ENCODE measurements at regions not wholly inside any gene's neighbourhood (a gene's known extent, or its start where the extent isn't known, plus 50 kb on each side); places are given as distances from the start of the nearest gene placed in this dataset.

DNA sequence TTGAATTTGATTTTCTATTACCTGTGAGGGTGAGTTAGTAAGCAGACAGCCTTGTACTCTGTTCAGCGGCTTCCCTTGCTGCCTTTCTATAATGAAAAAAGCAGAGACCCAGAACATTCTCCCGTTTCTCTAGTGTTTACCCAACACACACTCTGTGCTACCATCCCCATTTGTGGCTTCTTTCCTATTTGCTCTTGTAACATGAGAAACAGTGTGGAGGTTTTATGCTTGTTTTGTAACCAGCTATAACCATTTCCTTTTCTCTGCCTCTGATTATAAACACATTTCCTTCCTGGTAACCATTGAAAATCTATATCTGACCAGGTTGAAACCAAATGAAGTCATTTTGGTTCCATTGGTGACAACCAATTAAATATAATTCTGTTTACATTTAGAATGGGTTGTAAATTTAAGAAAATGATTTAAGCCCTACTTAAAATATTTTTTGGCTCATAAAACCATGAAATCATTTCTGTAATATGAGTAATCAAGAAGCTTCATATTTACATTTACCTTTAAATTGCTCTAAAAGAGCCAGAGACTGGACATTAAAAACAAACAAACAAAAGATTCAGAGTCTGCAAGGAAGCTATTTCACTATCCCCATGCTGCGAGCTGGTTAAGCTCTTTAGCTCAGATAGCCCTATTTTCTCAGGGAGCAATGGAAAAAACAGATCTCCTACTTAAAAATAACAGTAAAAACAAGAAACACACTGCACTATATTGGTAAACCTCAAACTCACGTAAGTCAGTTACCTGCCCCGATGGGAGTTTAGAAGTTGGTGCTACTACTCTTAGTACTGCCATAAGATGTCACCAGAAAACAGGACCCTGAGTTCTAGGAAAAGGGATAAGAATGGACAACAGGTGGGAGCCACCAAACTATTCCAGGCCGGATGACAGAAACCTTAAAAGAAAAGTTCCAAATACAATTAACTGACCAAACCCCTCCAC, 206.5 kb upstream of the EEA1 start:
- ChIA-PET CTCF (interaction anchor here (1.2 to 1.4 kb wide), 2 partner anchors 13 to 967 kb away, joined by 3 to 4 read pairs; no protein-coding TSS in a partner anchor), POLR2A (no interaction called here)
- H3K4me3 ChIP-seq (ENCODE audit: low read depth, low read length), result no peak overlapping the region
- TF ChIP-seq, protein P1, sequence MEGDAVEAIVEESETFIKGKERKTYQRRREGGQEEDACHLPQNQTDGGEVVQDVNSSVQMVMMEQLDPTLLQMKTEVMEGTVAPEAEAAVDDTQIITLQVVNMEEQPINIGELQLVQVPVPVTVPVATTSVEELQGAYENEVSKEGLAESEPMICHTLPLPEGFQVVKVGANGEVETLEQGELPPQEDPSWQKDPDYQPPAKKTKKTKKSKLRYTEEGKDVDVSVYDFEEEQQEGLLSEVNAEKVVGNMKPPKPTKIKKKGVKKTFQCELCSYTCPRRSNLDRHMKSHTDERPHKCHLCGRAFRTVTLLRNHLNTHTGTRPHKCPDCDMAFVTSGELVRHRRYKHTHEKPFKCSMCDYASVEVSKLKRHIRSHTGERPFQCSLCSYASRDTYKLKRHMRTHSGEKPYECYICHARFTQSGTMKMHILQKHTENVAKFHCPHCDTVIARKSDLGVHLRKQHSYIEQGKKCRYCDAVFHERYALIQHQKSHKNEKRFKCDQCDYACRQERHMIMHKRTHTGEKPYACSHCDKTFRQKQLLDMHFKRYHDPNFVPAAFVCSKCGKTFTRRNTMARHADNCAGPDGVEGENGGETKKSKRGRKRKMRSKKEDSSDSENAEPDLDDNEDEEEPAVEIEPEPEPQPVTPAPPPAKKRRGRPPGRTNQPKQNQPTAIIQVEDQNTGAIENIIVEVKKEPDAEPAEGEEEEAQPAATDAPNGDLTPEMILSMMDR (IDR thresholded peaks at IDR 0.05; ENCODE audit: insufficient read depth, low read length, missing control alignments), result no peak
- no peak for DNase-seq (ENCODE audit: low read depth, low spot score)

DNA sequence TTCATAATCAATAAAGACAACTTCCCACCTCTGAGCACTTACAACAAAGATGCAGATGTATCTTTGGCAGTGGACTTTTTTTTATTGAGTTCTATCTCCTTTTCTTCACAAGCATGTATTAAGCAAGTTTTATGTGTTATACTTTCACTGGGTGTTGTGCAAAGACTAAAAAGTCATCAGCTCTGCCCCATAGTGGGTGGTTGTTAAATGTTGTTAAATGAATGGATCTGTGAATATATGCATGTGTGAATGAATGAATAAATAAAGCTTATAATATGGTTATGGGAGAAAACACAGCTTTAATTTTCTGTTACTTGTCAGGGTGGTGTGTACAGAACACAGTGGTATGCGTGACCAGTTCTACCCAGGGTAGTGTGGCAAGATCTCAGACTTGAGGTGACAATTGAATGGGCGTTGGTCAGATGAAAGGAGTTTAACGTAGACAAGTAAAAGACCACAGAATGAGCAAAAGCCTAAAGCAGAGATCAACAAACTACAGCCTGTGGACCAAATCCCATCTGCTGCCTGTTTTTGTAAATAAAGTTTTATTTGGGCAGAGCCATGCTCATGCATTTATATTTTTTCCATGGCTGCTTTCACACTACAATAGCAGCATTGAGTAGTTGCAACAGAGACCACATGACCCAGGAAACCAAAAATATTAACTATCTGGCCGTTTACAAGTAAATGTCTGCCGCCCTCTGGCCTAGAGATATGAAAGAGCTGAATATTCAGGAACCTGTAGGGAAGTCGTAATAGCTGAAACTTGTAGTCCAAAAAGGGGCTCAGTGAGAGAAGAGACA, 207.4 kb upstream of the EEA1 start:
- CTCF ChIA-PET, result interaction anchor here (1.2 to 1.5 kb wide), 3 partner anchors 9 to 966 kb away, joined by 3 to 5 read pairs (median 4); no protein-coding TSS in a partner anchor
- TF ChIP-seq, protein P1 (IDR thresholded peaks at IDR 0.05; ENCODE audit: insufficient read depth, low read length, missing control alignments), result no peak
- no peak for DNase-seq (ENCODE audit: low read depth, low spot score)

DNA sequence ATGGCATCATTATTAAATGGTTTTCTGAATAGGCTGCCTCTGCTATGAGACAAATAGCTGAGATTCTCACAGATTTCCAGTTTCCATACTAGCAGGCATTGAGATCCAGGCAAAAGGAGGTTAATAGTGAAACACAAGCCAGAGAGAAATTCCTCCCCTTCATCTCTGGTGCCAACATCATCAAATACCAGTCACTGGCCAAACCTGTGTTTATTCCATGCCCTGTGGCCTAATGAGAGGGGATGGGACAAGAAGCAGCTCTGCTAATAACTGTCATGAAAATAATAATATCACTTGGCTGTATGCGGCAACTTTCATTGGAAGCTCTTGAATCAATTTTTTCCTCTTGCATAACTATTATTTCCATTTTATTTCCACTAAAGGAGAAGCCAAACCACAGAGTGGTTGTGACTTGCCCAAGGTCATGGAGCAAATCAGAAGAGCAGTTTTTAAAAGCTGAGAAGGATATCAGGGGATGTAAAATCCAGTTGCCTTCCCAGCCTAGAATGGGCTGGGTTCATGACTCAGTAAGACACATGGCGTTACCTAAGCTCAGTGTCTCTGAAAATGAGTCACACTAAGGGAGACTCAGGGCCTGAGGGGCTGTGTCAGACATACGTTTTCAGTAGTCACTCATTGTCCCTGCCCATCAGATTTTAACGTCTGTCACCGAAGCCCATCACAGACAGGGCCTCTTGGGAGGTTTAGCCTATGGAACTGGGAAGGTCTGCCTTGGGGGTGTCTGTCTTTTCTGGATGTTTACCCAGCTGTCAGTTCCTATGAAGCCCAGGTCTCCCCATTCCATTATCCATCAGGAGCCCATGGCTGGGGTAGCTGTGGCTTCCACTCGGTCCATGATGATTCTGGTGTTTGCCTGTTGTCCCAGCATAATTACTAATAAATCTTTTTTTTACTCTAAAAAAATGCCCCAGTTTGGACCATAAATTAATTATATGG, 208.8 kb upstream of the EEA1 start:
- no peak overlapping the region for H3K4me3 ChIP-seq (ENCODE audit: low read depth, low read length)
- CTCF ChIA-PET, result interaction anchor here (1.0 to 1.5 kb wide), 4 partner anchors 11 to 260 kb away, joined by 3 to 6 read pairs (median 4); no protein-coding TSS in a partner anchor
- POLR2A ChIA-PET, result no interaction called here
- TF ChIP-seq, protein P1 (IDR thresholded peaks at IDR 0.05; ENCODE audit: insufficient read depth, low read length, missing control alignments), result no peak
- DNase-seq (ENCODE audit: low read depth, low spot score), result no peak

More for the DNA sequence above, 207.4 kb upstream of the EEA1 start:
- H3K4me3 ChIP-seq (ENCODE audit: low read depth, low read length), result no peak overlapping the region
- POLR2A ChIA-PET, result no interaction called here

DNA sequence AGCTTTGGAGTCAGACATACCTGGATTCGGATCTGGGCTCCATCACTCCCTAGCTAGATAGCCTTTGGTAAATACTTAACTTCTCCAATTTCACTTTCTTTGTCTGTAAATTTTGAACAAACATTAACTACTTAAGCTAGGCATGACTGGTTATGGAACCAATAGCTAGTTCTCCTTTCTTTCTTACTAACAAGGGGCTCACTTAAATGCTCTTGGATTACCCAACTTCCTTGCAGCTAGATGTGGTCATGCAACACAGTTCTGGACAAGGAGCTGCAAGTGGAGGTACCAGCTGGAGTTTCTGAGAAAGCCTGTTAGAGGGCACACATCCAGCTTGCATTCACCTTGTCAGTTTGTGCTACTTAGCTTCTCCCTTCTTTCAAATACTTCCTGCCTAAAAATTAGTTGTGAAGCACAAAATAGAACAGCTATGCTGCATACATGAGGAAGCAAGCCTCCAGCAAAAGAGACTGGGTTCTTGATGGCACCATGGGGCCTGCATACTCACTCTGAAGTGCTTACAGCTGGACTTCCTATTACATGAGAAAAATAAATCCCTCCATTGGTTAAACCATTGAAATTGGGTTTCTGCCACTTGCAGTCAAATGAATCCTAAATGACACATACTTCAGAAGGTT, 210.1 kb upstream of the EEA1 start:
- TF ChIP-seq, protein P1 (IDR thresholded peaks at IDR 0.05; ENCODE audit: insufficient read depth, low read length, missing control alignments), result no peak
- no peak overlapping the region for H3K4me3 ChIP-seq (ENCODE audit: low read depth, low read length)
- POLR2A ChIA-PET, result interaction anchor here (0.7 kb wide), 1 partner anchor 244 kb away, joined by 3 read pairs; no protein-coding TSS in a partner anchor
- CTCF ChIA-PET, result no interaction called here
- DNase-seq (ENCODE audit: low read depth, low spot score), result no peak

DNA sequence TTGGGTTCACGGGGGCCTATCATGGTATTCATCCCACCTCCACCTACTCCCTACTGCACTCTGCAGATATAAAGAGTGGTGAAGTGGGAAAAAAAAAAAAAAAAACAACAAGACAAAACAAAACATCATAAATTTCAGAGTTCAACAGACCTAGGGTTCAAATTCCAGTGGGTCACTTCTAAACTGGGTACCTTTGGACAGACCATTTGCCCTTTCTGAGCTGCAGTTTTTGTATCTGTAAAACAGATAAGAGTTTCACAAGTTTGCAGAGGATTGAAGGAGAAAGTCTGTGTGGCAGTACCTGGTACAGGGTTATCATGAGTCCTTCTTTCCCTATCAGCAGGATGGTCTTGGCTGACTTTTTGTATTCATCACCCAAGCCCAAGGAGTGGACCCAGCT, 211.2 kb upstream of the EEA1 start:
- TF ChIP-seq, protein P1 (IDR thresholded peaks at IDR 0.05; ENCODE audit: insufficient read depth, low read length, missing control alignments), result no peak
- CTCF ChIA-PET, result interaction anchor here (1.2 kb wide), 1 partner anchor 153 kb away, joined by 5 read pairs; no protein-coding TSS in a partner anchor
- POLR2A ChIA-PET, result no interaction called here
- H3K4me3 ChIP-seq (ENCODE audit: low read depth, low read length), result no peak overlapping the region
- no peak for DNase-seq (ENCODE audit: low read depth, low spot score)

All from AG04449 (cell line).